Muscle of leg (tissue), 3 donors: ENCODE measurements at regions not wholly inside any gene's neighbourhood (a gene's known extent, or its start where the extent isn't known, plus 50 kb on each side); places are given as distances from the start of the nearest gene placed in this dataset.

ENCODE experiments used
- DNase-seq: peaks from one replicate; pipeline ENCODE4 v3.0.0; 2013
- H3K27ac ChIP-seq: one replicate; pipeline ENCODE4 v1.5.1; 2013; ENCODE audit warnings: mild to moderate bottlenecking, low read length, control low read depth
- H3K27me3 ChIP-seq: one replicate; pipeline ENCODE4 v1.6.1; 2013; ENCODE audit warnings: low read length; ENCODE audit not compliant: control insufficient read depth, insufficient read depth
- H3K36me3 ChIP-seq: one replicate; pipeline ENCODE4 v1.6.1; 2013; ENCODE audit warnings: low read length; ENCODE audit not compliant: control insufficient read depth, insufficient read depth
- H3K4me1 ChIP-seq: one replicate; pipeline ENCODE4 v1.6.1; 2013; ENCODE audit warnings: low read length; ENCODE audit not compliant: control insufficient read depth, insufficient read depth
- H3K4me3 ChIP-seq: one replicate; pipeline ENCODE4 v1.5.1; 2013; ENCODE audit warnings: low read length, control low read depth
- H3K9me3 ChIP-seq: replicated peaks from 2 replicates; pipeline ENCODE4 v1.6.1; 2013; ENCODE audit warnings: low read depth, low read length; ENCODE audit not compliant: control insufficient read depth
- WGBS: methylation state at CpG from one replicate; pipeline ENCODE4 v1.1.5; 2013; ENCODE audit warnings: missing lambda C conversion rate; ENCODE audit not compliant: insufficient coverage; 5-methylcytosine and 5-hydroxymethylcytosine counted together

- WGBS: 67% methylated on average over 2 of the region's 4 CpGs
- Histone ChIP-seq H3K9me3 (no peaks in the 10 kb centered on the region), H3K27me3 (no peaks in the 10 kb centered on the region), H3K4me3 (no peak overlapping the region), H3K4me1 (peaks cover 2% of the 10 kb centered on the region), H3K27ac (no peak overlapping the region), H3K36me3 (no peaks in the 10 kb centered on the region)
- DNase-seq: no peak
These were observed 68.1 kb upstream of the TOMM7 start for GRCh38 chr7:22890773-22891172.

GRCh38 chr7:22885797-22886261 is 63.2 kb upstream of the TOMM7 start:
- Histone ChIP-seq H3K9me3 (no peaks in the 10 kb centered on the region), H3K4me3 (no peak overlapping the region), H3K27ac (no peak overlapping the region), H3K27me3 (no peaks in the 10 kb centered on the region), H3K36me3 (no peaks in the 10 kb centered on the region), H3K4me1 (peaks cover 2% of the 10 kb centered on the region)
- DNase-seq: peak; percentile 34
- WGBS: no CpG with 5 or more reads among the region's 1 CpG

- Histone ChIP-seq H3K36me3 (no peaks in the 10 kb centered on the region), H3K27me3 (no peaks in the 10 kb centered on the region), H3K9me3 (no peaks in the 10 kb centered on the region), H3K27ac (no peak overlapping the region), H3K4me1 (peaks cover 2% of the 10 kb centered on the region), H3K4me3 (no peak overlapping the region)
- WGBS: no CpG with 5 or more reads among the region's 5 CpGs
- no peak for DNase-seq
These were observed 62.5 kb upstream of the TOMM7 start for GRCh38 chr7:22884911-22885788.

GRCh38 chr7:22882106-22882505 is 59.5 kb upstream of the TOMM7 start:
- Histone ChIP-seq H3K27me3 (no peaks in the 10 kb centered on the region), H3K9me3 (no peaks in the 10 kb centered on the region), H3K36me3 (no peaks in the 10 kb centered on the region), H3K4me1 (peaks cover 2% of the 10 kb centered on the region), H3K4me3 (no peak overlapping the region), H3K27ac (no peak overlapping the region)
- WGBS: 88% methylated on average over 1 of the region's 3 CpGs
- no peak for DNase-seq

- no peaks in the 10 kb centered on the region for H3K36me3 ChIP-seq
- no peak overlapping the region for H3K4me3 ChIP-seq
- DNase-seq: no peak
- no peaks in the 10 kb centered on the region for H3K27me3 ChIP-seq
- no peaks in the 10 kb centered on the region for H3K9me3 ChIP-seq
- WGBS: 0% methylated on average over 1 of the region's 8 CpGs
- H3K4me1 ChIP-seq: no peaks in the 10 kb centered on the region
- no peak overlapping the region for H3K27ac ChIP-seq
These were observed 57.2 kb upstream of the TOMM7 start for GRCh38 chr7:22879709-22880306.

GRCh38 chr7:22879280-22879679 is 56.6 kb upstream of the TOMM7 start:
- H3K36me3 ChIP-seq: no peaks in the 10 kb centered on the region
- H3K9me3 ChIP-seq: no peaks in the 10 kb centered on the region
- WGBS: 65% methylated on average over 1 of the region's 4 CpGs
- DNase-seq: no peak
- H3K27me3 ChIP-seq: no peaks in the 10 kb centered on the region
- H3K27ac ChIP-seq: no peak overlapping the region
- no peak overlapping the region for H3K4me3 ChIP-seq
- no peaks in the 10 kb centered on the region for H3K4me1 ChIP-seq

- Histone ChIP-seq H3K36me3 (no peaks in the 10 kb centered on the region), H3K9me3 (no peaks in the 10 kb centered on the region), H3K27ac (no peak overlapping the region), H3K4me1 (no peaks in the 10 kb centered on the region), H3K27me3 (no peaks in the 10 kb centered on the region), H3K4me3 (no peak overlapping the region)
- no peak for DNase-seq
- WGBS: 20% methylated on average over 1 of the region's 1 CpG
These were observed 54.5 kb upstream of the TOMM7 start for GRCh38 chr7:22876986-22877729.

- Histone ChIP-seq H3K4me1 (no peaks in the 10 kb centered on the region), H3K4me3 (no peak overlapping the region), H3K36me3 (no peaks in the 10 kb centered on the region), H3K27ac (no peak overlapping the region), H3K9me3 (no peaks in the 10 kb centered on the region), H3K27me3 (no peaks in the 10 kb centered on the region)
- no peak for DNase-seq
- 95% methylated on average over 6 of the region's 8 CpGs for WGBS
These were observed 52.8 kb upstream of the TOMM7 start for GRCh38 chr7:22875470-22875869.

- no peak overlapping the region for H3K27ac ChIP-seq
- no peak overlapping the region for H3K4me3 ChIP-seq
- no peaks in the 10 kb centered on the region for H3K4me1 ChIP-seq
- no peaks in the 10 kb centered on the region for H3K27me3 ChIP-seq
- H3K36me3 ChIP-seq: no peaks in the 10 kb centered on the region
- DNase-seq: no peak
- H3K9me3 ChIP-seq: no peaks in the 10 kb centered on the region
- WGBS: 100% methylated on average over 1 of the region's 9 CpGs
These were observed 52.3 kb upstream of the TOMM7 start for GRCh38 chr7:22874904-22875303.
